Neural cell (in vitro differentiated cells): ENCODE measurements at regions not wholly inside any gene's neighbourhood (a gene's known extent, or its start where the extent isn't known, plus 50 kb on each side); places are given as distances from the start of the nearest gene placed in this dataset.

Source experiments
- H2AFZ ChIP-seq: fragments of 200-600, 300-800 bp; sonication (generic), shearing (Covaris generic); 2 replicates; pipeline ENCODE4 v1.6.0; 2014; ENCODE audit warnings: low read depth, mild to moderate bottlenecking, antibody characterized with exemption, low read length, moderate library complexity
- H3F3A ChIP-seq: fragments of 200-600 bp; shearing (Covaris generic); 2 replicates; pipeline ENCODE4 v1.6.1; 2016; ENCODE audit warnings: mild to moderate bottlenecking, moderate library complexity, mixed read lengths, antibody characterized with exemption, low read length; ENCODE audit not compliant: insufficient read depth, poor library complexity, severe bottlenecking
- H3K27ac ChIP-seq: fragments of 200-600, 300-800 bp; sonication (generic), shearing (Covaris generic); 2 replicates; pipeline ENCODE4 v1.5.1; 2014; ENCODE audit warnings: mild to moderate bottlenecking, low read length, moderate library complexity
- H3K27me3 ChIP-seq: fragments of 300-800, 200-600 bp; sonication (generic), shearing (Covaris generic); 2 replicates; pipeline ENCODE4 v1.6.0; 2014; ENCODE audit warnings: mild to moderate bottlenecking, low read depth, low read length, moderate library complexity; ENCODE audit not compliant: insufficient read depth
- H3K36me3 ChIP-seq: fragments of 300-800, 200-600 bp; sonication (generic), shearing (Covaris generic); 2 replicates; pipeline ENCODE4 v1.5.1; 2014; ENCODE audit warnings: mild to moderate bottlenecking, antibody characterized with exemption, low read length, moderate library complexity; ENCODE audit not compliant: insufficient read depth
- H3K4me2 ChIP-seq: fragments of 300-800, 200-600 bp; sonication (generic), shearing (Covaris generic); 2 replicates; pipeline ENCODE4 v1.6.0; 2014; ENCODE audit warnings: mild to moderate bottlenecking, low read length
- H3K4me3 ChIP-seq: fragments of 300-800, 200-600 bp; sonication (generic), shearing (Covaris generic); 2 replicates; pipeline ENCODE4 v1.5.1; 2014; ENCODE audit warnings: mild to moderate bottlenecking, low read length, moderate library complexity
- H3K79me2 ChIP-seq: fragments of 200-600 bp; shearing (Covaris generic); replicated peaks from 2 replicates; pipeline ENCODE4 v1.6.0; 2014; ENCODE audit warnings: mild to moderate bottlenecking, low read length, moderate library complexity; ENCODE audit not compliant: insufficient read depth
- H3K9ac ChIP-seq: fragments of 300-800, 200-600 bp; sonication (generic), shearing (Covaris generic); 2 replicates; pipeline ENCODE4 v1.6.1; 2016; ENCODE audit warnings: mild to moderate bottlenecking, low read length, mixed read lengths
- H3K9me2 ChIP-seq: fragments of 200-600 bp; shearing (Covaris generic); 2 replicates; pipeline ENCODE4 v1.6.1; 2016; ENCODE audit warnings: mild to moderate bottlenecking, low read length, mixed read lengths; ENCODE audit not compliant: insufficient read depth
- H3K9me3 ChIP-seq: fragments of 200-600, 300-800 bp; sonication (generic), shearing (Covaris generic); 2 replicates; pipeline ENCODE4 v1.6.1; 2016; ENCODE audit warnings: mild to moderate bottlenecking, mixed run types, low read length, moderate library complexity, mixed read lengths
- H4K20me1 ChIP-seq: fragments of 200-600 bp; shearing (Covaris generic); 2 replicates; pipeline ENCODE4 v1.6.1; 2016; ENCODE audit warnings: mild to moderate bottlenecking, mixed run types; ENCODE audit not compliant: insufficient read depth
- CTCF ChIP-seq: fragments of 450-650 bp; IDR thresholded peaks from 2 replicates; pipeline ENCODE4 v1.5.1; 2014; ENCODE audit warnings: antibody characterized with exemption, mild to moderate bottlenecking, moderate library complexity; ENCODE audit not compliant: poor library complexity, severe bottlenecking
- EP300 ChIP-seq: fragments of 450-650 bp; conservative IDR thresholded peaks from 2 replicates; pipeline ENCODE4 v1.6.1; 2014; ENCODE audit warnings: antibody characterized with exemption, mild to moderate bottlenecking, moderate library complexity; ENCODE audit not compliant: poor library complexity, severe bottlenecking
- EZH2 ChIP-seq: fragments of 200-600, 300-800 bp; shearing (Covaris generic), sonication (generic); IDR thresholded peaks from 2 replicates; pipeline ENCODE4 v1.6.1; 2014; ENCODE audit warnings: antibody characterized with exemption, low read length, borderline replicate concordance, mild to moderate bottlenecking; ENCODE audit not compliant: insufficient read depth, poor library complexity, severe bottlenecking
- MXI1 ChIP-seq: fragments of 450-650 bp; conservative IDR thresholded peaks from 2 replicates; pipeline ENCODE4 v1.6.1; 2014; ENCODE audit warnings: antibody characterized with exemption, mild to moderate bottlenecking; ENCODE audit not compliant: poor library complexity, severe bottlenecking
- POLR2AphosphoS5 ChIP-seq: IDR thresholded peaks from 2 replicates; pipeline ENCODE4 v1.6.1; 2012
- RAD21 ChIP-seq: fragments of 450-650 bp; conservative IDR thresholded peaks from 2 replicates; pipeline ENCODE4 v1.6.1; 2014; ENCODE audit warnings: antibody characterized with exemption, mild to moderate bottlenecking, moderate library complexity
- REST ChIP-seq: IDR thresholded peaks from 2 replicates; pipeline ENCODE4 v1.6.1; 2012; ENCODE audit warnings: borderline replicate concordance
- SMC3 ChIP-seq: fragments of 450-650 bp; conservative IDR thresholded peaks from 2 replicates; pipeline ENCODE4 v1.6.1; 2014; ENCODE audit warnings: antibody characterized with exemption, mild to moderate bottlenecking, moderate library complexity; ENCODE audit not compliant: poor library complexity
- TAF1 ChIP-seq: IDR thresholded peaks from 2 replicates; pipeline ENCODE4 v1.6.1; 2012; ENCODE audit warnings: low read depth

DNA sequence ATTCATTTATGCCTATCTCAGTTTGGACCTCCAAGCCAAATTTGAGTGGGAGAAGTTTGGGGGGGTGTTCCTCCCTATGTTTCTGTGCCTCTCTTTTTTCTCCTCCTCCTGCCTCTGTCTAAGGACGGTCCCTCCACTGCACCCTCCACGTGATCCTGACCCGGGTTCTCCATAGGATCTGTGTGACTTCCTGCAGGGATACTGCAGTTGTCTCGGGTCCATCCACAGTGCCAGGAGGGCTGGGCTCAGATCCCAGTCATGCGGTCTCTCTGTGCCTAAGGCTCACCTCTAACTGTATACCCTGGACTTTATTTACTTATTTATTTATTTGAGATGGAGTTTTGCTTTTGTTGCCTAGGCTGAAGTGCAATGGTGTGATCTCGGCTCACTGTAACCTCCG lies 1354.5 kb downstream of the BRD1 start:
- TF ChIP-seq RAD21 (no peak), EP300 (no peak)
- Histone ChIP-seq H4K20me1 (no peaks in the 10 kb centered on the region), H3K27me3 (no peaks in the 10 kb centered on the region), H3K36me3 (no peaks in the 10 kb centered on the region), H2AFZ (no peak overlapping the region), H3K9me3 (no peaks in the 10 kb centered on the region), H3K4me3 (no peak overlapping the region), H3K9me2 (no peaks in the 10 kb centered on the region), H3K27ac (no peak overlapping the region), H3F3A (no peaks in the 10 kb centered on the region), H3K9ac (no peak overlapping the region), H3K4me2 (no peak overlapping the region), H3K79me2 (no peaks in the 10 kb centered on the region)

GRCh38 chr22:48464246-48464645 lies 1363.4 kb downstream of the BRD1 start:
- no peaks in the 10 kb centered on the region for H4K20me1 ChIP-seq
- TF ChIP-seq POLR2AphosphoS5 (no peak), CTCF (no peak), SMC3 (no peak), TAF1 (no peak), EZH2 (no peak), EP300 (no peak), MXI1 (no peak), REST (no peak), RAD21 (no peak)

More at GRCh38 chr22:48464246-48464645, 1363.4 kb downstream of the BRD1 start:
- no peaks in the 10 kb centered on the region for H3K9me3 ChIP-seq
- H3K27ac ChIP-seq, result no peak overlapping the region
- no peak overlapping the region for H3K9ac ChIP-seq
- H3K9me2 ChIP-seq, result no peaks in the 10 kb centered on the region
- no peaks in the 10 kb centered on the region for H3K79me2 ChIP-seq
- no peak overlapping the region for H2AFZ ChIP-seq
- H3K27me3 ChIP-seq, result no peaks in the 10 kb centered on the region
- no peaks in the 10 kb centered on the region for H3K36me3 ChIP-seq
- no peak overlapping the region for H3K4me3 ChIP-seq
- H3K4me2 ChIP-seq, result no peak overlapping the region
- H3F3A ChIP-seq, result no peaks in the 10 kb centered on the region
